ENCODE measurements at regions not wholly inside any gene's neighbourhood (a gene's known extent, or its start where the extent isn't known, plus 50 kb on each side); places are given as distances from the start of the nearest gene placed in this dataset.
A peak's percentile ranks its signal among the peaks of the same experiment; 100 is the strongest.

- no peaks in the 10 kb centered on the region for H3K36me3 ChIP-seq (ENCODE audit: control insufficient read depth in 2 of 2, extremely low read depth in 1 of 2, insufficient read depth in 2 of 2, low read length in 2 of 2)
- H3K27me3 ChIP-seq (ENCODE audit: control insufficient read depth, extremely low read depth, insufficient read depth, low read length) = peaks cover 5% of the 10 kb centered on the region
- H3K9me1 ChIP-seq (ENCODE audit: control insufficient read depth, extremely low read depth, insufficient read depth, low read length) = no peaks in the 10 kb centered on the region
- H3K9ac ChIP-seq (ENCODE audit: control insufficient read depth, extremely low read depth, insufficient read depth, low read length) = no peak overlapping the region
- H3K79me2 ChIP-seq (ENCODE audit: control insufficient read depth, insufficient read depth, low read length) = no peaks in the 10 kb centered on the region
- H2AFZ ChIP-seq (ENCODE audit: control insufficient read depth, low read length) = no peak overlapping the region
- DNase-seq (ENCODE audit: low read depth, low spot score) = no peak
- no peak for FAIRE-seq
- TF ChIP-seq EZH2 (IDR thresholded peaks at IDR 0.05; ENCODE audit: low read length) (no peak), CTCF (optimal IDR thresholded peaks at IDR 0.05 in 1 of 3, IDR thresholded peaks at IDR 0.05 in 1 of 3, conservative IDR thresholded peaks at IDR 0.05 in 1 of 3; ENCODE audit: extremely low read depth in 1 of 3, insufficient read depth in 2 of 3, low read length in 3 of 3) (no peak)
- no peak overlapping the region for H3K4me3 ChIP-seq (ENCODE audit: control insufficient read depth in 2 of 3, extremely low read depth in 1 of 3, insufficient read depth in 2 of 3, low read depth in 1 of 3, low read length in 3 of 3)
- dilution Hi-C loops (cut with MboI; ENCODE audit: extremely low pct_ligation_motif_present, low sequenced_read_pairs) = no loop called here
- no peak overlapping the region for H3K4me2 ChIP-seq (ENCODE audit: control insufficient read depth, extremely low read depth, insufficient read depth, low read depth, low read length)
- no peaks in the 10 kb centered on the region for H3K4me1 ChIP-seq (ENCODE audit: control insufficient read depth, extremely low read depth, insufficient read depth, low read length)
- no peaks in the 10 kb centered on the region for H3K9me3 ChIP-seq (ENCODE audit: control insufficient read depth, low read depth, low read length)
- H4K20me1 ChIP-seq (ENCODE audit: control insufficient read depth, extremely low read depth, insufficient read depth, low read length) = peaks cover 3% of the 10 kb centered on the region
- no peak overlapping the region for H3K27ac ChIP-seq (ENCODE audit: control insufficient read depth, insufficient read depth, low read length)
Observed at GRCh38 chr11:76287227-76287626, 80.9 kb upstream of the WNT11 start.

- Histone ChIP-seq H3K9me3 (ENCODE audit: control insufficient read depth, low read depth, low read length) (no peaks in the 10 kb centered on the region), H3K36me3 (ENCODE audit: control insufficient read depth in 2 of 2, extremely low read depth in 1 of 2, insufficient read depth in 2 of 2, low read length in 2 of 2) (no peaks in the 10 kb centered on the region), H2AFZ (ENCODE audit: control insufficient read depth, low read length) (no peak overlapping the region), H3K9me1 (ENCODE audit: control insufficient read depth, extremely low read depth, insufficient read depth, low read length) (no peaks in the 10 kb centered on the region), H3K4me3 (ENCODE audit: control insufficient read depth in 2 of 3, extremely low read depth in 1 of 3, insufficient read depth in 2 of 3, low read depth in 1 of 3, low read length in 3 of 3) (no peak overlapping the region), H3K27ac (ENCODE audit: control insufficient read depth, insufficient read depth, low read length) (no peak overlapping the region), H3K9ac (ENCODE audit: control insufficient read depth, extremely low read depth, insufficient read depth, low read length) (no peak overlapping the region), H3K4me1 (ENCODE audit: control insufficient read depth, extremely low read depth, insufficient read depth, low read length) (no peaks in the 10 kb centered on the region), H4K20me1 (ENCODE audit: control insufficient read depth, extremely low read depth, insufficient read depth, low read length) (peaks cover 3% of the 10 kb centered on the region), H3K79me2 (ENCODE audit: control insufficient read depth, insufficient read depth, low read length) (no peaks in the 10 kb centered on the region), H3K27me3 (ENCODE audit: control insufficient read depth, extremely low read depth, insufficient read depth, low read length) (peaks cover 5% of the 10 kb centered on the region), H3K4me2 (ENCODE audit: control insufficient read depth, extremely low read depth, insufficient read depth, low read depth, low read length) (no peak overlapping the region)
- peak in 1 of 3 experiments; percentile 13 for TF ChIP-seq CTCF (optimal IDR thresholded peaks at IDR 0.05 in 1 of 3, IDR thresholded peaks at IDR 0.05 in 1 of 3, conservative IDR thresholded peaks at IDR 0.05 in 1 of 3; ENCODE audit: extremely low read depth in 1 of 3, insufficient read depth in 2 of 3, low read length in 3 of 3)
- TF ChIP-seq EZH2 (IDR thresholded peaks at IDR 0.05; ENCODE audit: low read length) = no peak
- DNase-seq (ENCODE audit: low read depth, low spot score) (no peak), FAIRE-seq (no peak)
- dilution Hi-C loops (cut with MboI; ENCODE audit: extremely low pct_ligation_motif_present, low sequenced_read_pairs) = no loop called here
Observed at GRCh38 chr11:76285397-76286104, 79.2 kb upstream of the WNT11 start.
